ENCODE measurements at regions not wholly inside any gene's neighbourhood (a gene's known extent, or its start where the extent isn't known, plus 50 kb on each side); places are given as distances from the start of the nearest gene placed in this dataset.

GRCh38 chr16:22425036-22425801 lies 50.8 kb upstream of the CDR2 start:
- ChIA-PET POLR2A (no interaction called here), CTCF (no interaction called here)
- no peaks in the 10 kb centered on the region for H3K4me1 ChIP-seq (ENCODE audit: control insufficient read depth, insufficient read depth, low read length)
- ATAC-seq (0 out of 2 replicates have a peak, but pooled peaks have one; percentile 18), DNase-seq (ENCODE audit: low read depth, low spot score) (no peak)
- BruUV-seq (replicated peaks): no TSS peak
- H3K36me3 ChIP-seq (ENCODE audit: control insufficient read depth, insufficient read depth, low read length): peaks cover 4% of the 10 kb centered on the region; the same call in 1 of the 2 replicates
- intact Hi-C loops (cut with micrococcal nuclease; ENCODE audit: unreplicated experiment): no loop called here
- no peaks in the 10 kb centered on the region for H3K9me3 ChIP-seq (ENCODE audit: control insufficient read depth, insufficient read depth, low read depth, low read length)
- H3K4me3 ChIP-seq (ENCODE audit: low read depth in 2 of 2, low read length in 2 of 2): no peak overlapping the region
- in situ Hi-C loops (cut with HindIII; ENCODE audit: low pct_unique_long_range_greater_than_20kb, low sequenced_read_pairs): no loop called here
- H3K27me3 ChIP-seq (ENCODE audit: control insufficient read depth, insufficient read depth, low read length): no peaks in the 10 kb centered on the region
- no peak overlapping the region for H3K27ac ChIP-seq (ENCODE audit: low read length)
- no peak for TF ChIP-seq SIN3A (IDR thresholded peaks at IDR 0.05; ENCODE audit: borderline replicate concordance, insufficient read depth, low read depth, low read length)
- TF ChIP-seq REST (IDR thresholded peaks at IDR 0.05; ENCODE audit: insufficient read depth in 1 of 2, low read depth in 2 of 2, low read length in 1 of 2): no peak
- no peak for TF ChIP-seq TCF7L2 (IDR thresholded peaks at IDR 0.05; ENCODE audit: low read depth, low read length)
- no peak for TF ChIP-seq CTCF (IDR thresholded peaks at IDR 0.05)
- no peak for TF ChIP-seq POLR2AphosphoS5 (IDR thresholded peaks at IDR 0.05; ENCODE audit: low read depth, low read length)

GRCh38 chr16:22424161-22424937 lies 49.9 kb upstream of the CDR2 start:
- intact Hi-C loops (cut with micrococcal nuclease; ENCODE audit: unreplicated experiment): no loop called here
- ATAC-seq: no peak
- POLR2A ChIA-PET: no interaction called here

More at GRCh38 chr16:22424161-22424937, 49.9 kb upstream of the CDR2 start:
- H3K27me3 ChIP-seq (ENCODE audit: control insufficient read depth, insufficient read depth, low read length): no peaks in the 10 kb centered on the region
- H3K36me3 ChIP-seq (ENCODE audit: control insufficient read depth, insufficient read depth, low read length): peaks cover 4% of the 10 kb centered on the region; the same call in 1 of the 2 replicates
- BruUV-seq (replicated peaks): TSS peak; percentile 22
- no peak overlapping the region for H3K4me3 ChIP-seq (ENCODE audit: low read depth in 2 of 2, low read length in 2 of 2)
- CTCF ChIA-PET: no interaction called here
- no peak overlapping the region for H3K27ac ChIP-seq (ENCODE audit: low read length)
- no peak for TF ChIP-seq REST (IDR thresholded peaks at IDR 0.05; ENCODE audit: insufficient read depth in 1 of 2, low read depth in 2 of 2, low read length in 1 of 2)
- no peak for TF ChIP-seq CTCF (IDR thresholded peaks at IDR 0.05)
- TF ChIP-seq POLR2AphosphoS5 (IDR thresholded peaks at IDR 0.05; ENCODE audit: low read depth, low read length): no peak
- no peak for TF ChIP-seq TCF7L2 (IDR thresholded peaks at IDR 0.05; ENCODE audit: low read depth, low read length)
- no peak for TF ChIP-seq SIN3A (IDR thresholded peaks at IDR 0.05; ENCODE audit: borderline replicate concordance, insufficient read depth, low read depth, low read length)
- no peaks in the 10 kb centered on the region for H3K9me3 ChIP-seq (ENCODE audit: control insufficient read depth, insufficient read depth, low read depth, low read length)
- DNase-seq (ENCODE audit: low read depth, low spot score): no peak
- H3K4me1 ChIP-seq (ENCODE audit: control insufficient read depth, insufficient read depth, low read length): no peaks in the 10 kb centered on the region
- in situ Hi-C loops (cut with HindIII; ENCODE audit: low pct_unique_long_range_greater_than_20kb, low sequenced_read_pairs): no loop called here

Measured in Panc1 (cell line).